ENCODE measurements at regions not wholly inside any gene's neighbourhood (a gene's known extent, or its start where the extent isn't known, plus 50 kb on each side); places are given as distances from the start of the nearest gene placed in this dataset.

DNA sequence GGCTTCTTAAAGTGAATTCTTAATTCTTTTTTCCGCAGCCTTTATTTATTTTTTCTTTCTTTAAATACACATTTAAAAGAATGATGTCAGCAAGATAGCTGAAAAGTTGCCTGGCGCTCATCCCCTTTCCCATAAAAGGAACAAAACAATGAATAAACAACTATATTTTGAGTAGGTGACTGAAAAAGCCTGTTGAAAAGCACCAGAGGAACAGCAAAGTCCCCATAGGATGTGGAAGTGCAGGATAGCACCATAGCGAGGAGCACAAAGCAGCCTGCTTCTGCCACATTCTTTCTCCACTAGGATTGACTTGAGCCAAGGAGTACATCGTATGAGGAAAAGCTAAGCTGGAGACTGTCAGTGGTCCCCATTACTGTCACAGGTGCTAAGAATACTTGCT lies 754.9 kb downstream of the SQOR start:
- TF ChIP-seq, protein P1, sequence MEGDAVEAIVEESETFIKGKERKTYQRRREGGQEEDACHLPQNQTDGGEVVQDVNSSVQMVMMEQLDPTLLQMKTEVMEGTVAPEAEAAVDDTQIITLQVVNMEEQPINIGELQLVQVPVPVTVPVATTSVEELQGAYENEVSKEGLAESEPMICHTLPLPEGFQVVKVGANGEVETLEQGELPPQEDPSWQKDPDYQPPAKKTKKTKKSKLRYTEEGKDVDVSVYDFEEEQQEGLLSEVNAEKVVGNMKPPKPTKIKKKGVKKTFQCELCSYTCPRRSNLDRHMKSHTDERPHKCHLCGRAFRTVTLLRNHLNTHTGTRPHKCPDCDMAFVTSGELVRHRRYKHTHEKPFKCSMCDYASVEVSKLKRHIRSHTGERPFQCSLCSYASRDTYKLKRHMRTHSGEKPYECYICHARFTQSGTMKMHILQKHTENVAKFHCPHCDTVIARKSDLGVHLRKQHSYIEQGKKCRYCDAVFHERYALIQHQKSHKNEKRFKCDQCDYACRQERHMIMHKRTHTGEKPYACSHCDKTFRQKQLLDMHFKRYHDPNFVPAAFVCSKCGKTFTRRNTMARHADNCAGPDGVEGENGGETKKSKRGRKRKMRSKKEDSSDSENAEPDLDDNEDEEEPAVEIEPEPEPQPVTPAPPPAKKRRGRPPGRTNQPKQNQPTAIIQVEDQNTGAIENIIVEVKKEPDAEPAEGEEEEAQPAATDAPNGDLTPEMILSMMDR (IDR thresholded peaks at IDR 0.05; ENCODE audit: low read length) = no peak
- TF ChIP-seq EZH2 (optimal IDR thresholded peaks at IDR 0.05; ENCODE audit: low read depth, low read length) = no peak
- no peak for TF ChIP-seq EZH2phosphoT487 (IDR thresholded peaks at IDR 0.05; ENCODE audit: low read length)
- no peaks in the 10 kb centered on the region for H3F3A ChIP-seq (ENCODE audit: insufficient read depth, low read length)
- H3K9me3 ChIP-seq (replicated peaks; ENCODE audit: insufficient read depth, low read length) = no peaks in the 10 kb centered on the region
- no peak overlapping the region for H3K4me2 ChIP-seq (ENCODE audit: low read depth, low read length)
- H2AFZ ChIP-seq (ENCODE audit: low read length) = no peak overlapping the region
- no peak overlapping the region for H3K27ac ChIP-seq (ENCODE audit: low read length)
- no peaks in the 10 kb centered on the region for H3K4me1 ChIP-seq (ENCODE audit: low read length)
- H3K36me3 ChIP-seq (replicated peaks; ENCODE audit: insufficient read depth, low read length) = no peaks in the 10 kb centered on the region
- H3K9me2 ChIP-seq (replicated peaks; ENCODE audit: insufficient read depth, low read length) = no peaks in the 10 kb centered on the region
- H3K27me3 ChIP-seq (replicated peaks; ENCODE audit: insufficient read depth, low read length) = no peaks in the 10 kb centered on the region
- H3K79me2 ChIP-seq (ENCODE audit: low read length) = no peaks in the 10 kb centered on the region
- H3K4me3 ChIP-seq (ENCODE audit: low read length) = no peak overlapping the region
- H4K20me1 ChIP-seq (ENCODE audit: insufficient read depth, low read length) = no peaks in the 10 kb centered on the region
- no peak for DNase-seq
- H3K9ac ChIP-seq (ENCODE audit: low read length) = no peak overlapping the region

DNA sequence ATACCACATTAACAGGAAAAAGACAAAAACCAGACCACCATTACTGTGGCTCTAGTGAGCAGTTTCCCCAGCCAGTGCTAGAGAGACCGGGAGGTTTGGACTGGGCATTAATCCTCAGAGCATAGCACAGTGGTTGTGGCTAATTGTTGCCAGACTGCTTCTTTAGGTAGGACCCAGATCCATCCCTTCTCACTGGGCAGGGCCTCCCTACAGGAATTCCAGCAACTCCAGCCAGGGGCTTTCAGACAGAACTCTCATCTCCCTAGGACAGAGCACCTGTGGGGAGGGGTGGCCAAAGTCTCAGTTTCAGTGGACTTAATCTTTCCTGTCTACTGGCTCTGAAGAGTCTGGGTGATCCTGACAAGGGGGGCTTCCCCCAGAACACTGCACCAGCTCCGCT lies 759.6 kb downstream of the SQOR start:
- no peaks in the 10 kb centered on the region for H3F3A ChIP-seq (ENCODE audit: insufficient read depth, low read length)
- no peak overlapping the region for H2AFZ ChIP-seq (ENCODE audit: low read length)
- no peaks in the 10 kb centered on the region for H4K20me1 ChIP-seq (ENCODE audit: insufficient read depth, low read length)
- H3K27me3 ChIP-seq (replicated peaks; ENCODE audit: insufficient read depth, low read length) = no peaks in the 10 kb centered on the region
- H3K9me3 ChIP-seq (replicated peaks; ENCODE audit: insufficient read depth, low read length) = no peaks in the 10 kb centered on the region
- no peak overlapping the region for H3K4me2 ChIP-seq (ENCODE audit: low read depth, low read length)
- DNase-seq = no peak
- H3K9ac ChIP-seq (ENCODE audit: low read length) = no peak overlapping the region
- H3K79me2 ChIP-seq (ENCODE audit: low read length) = no peaks in the 10 kb centered on the region
- no peak for TF ChIP-seq EZH2 (optimal IDR thresholded peaks at IDR 0.05; ENCODE audit: low read depth, low read length)
- TF ChIP-seq EZH2phosphoT487 (IDR thresholded peaks at IDR 0.05; ENCODE audit: low read length) = no peak
- TF ChIP-seq, protein P1 (IDR thresholded peaks at IDR 0.05; ENCODE audit: low read length) = no peak
- H3K4me1 ChIP-seq (ENCODE audit: low read length) = no peaks in the 10 kb centered on the region
- H3K4me3 ChIP-seq (ENCODE audit: low read length) = no peak overlapping the region
- no peaks in the 10 kb centered on the region for H3K9me2 ChIP-seq (replicated peaks; ENCODE audit: insufficient read depth, low read length)
- H3K27ac ChIP-seq (ENCODE audit: low read length) = no peak overlapping the region
- H3K36me3 ChIP-seq (replicated peaks; ENCODE audit: insufficient read depth, low read length) = no peaks in the 10 kb centered on the region

DNA sequence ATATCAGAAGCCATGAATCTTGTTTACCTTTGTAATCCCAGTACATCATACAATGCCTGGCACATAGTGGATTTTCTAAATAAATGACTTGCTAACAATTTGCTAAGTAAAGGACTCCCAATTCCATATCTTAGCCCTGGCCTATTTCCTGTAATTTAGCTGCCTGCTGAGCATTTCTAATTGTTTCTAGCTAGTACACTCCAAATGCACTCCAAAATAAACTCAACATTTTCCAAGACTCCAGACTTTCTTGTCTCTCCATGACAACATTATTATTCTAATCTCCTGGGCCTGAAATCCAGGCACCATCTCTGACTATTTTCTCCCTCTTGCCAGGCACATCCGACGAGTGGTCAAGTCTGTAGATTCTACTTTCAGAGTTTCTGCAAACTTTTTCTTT lies 773.5 kb downstream of the SQOR start:
- H3K4me1 ChIP-seq (ENCODE audit: low read length) = peaks cover 19% of the 10 kb centered on the region

More for the DNA sequence above, 773.5 kb downstream of the SQOR start:
- no peaks in the 10 kb centered on the region for H3K36me3 ChIP-seq (replicated peaks; ENCODE audit: insufficient read depth, low read length)
- H3F3A ChIP-seq (ENCODE audit: insufficient read depth, low read length) = peaks cover 12% of the 10 kb centered on the region; the same call in 1 of the 2 replicates
- H3K4me3 ChIP-seq (ENCODE audit: low read length) = no peak overlapping the region
- H3K9ac ChIP-seq (ENCODE audit: low read length) = no peak overlapping the region
- H3K9me3 ChIP-seq (replicated peaks; ENCODE audit: insufficient read depth, low read length) = no peaks in the 10 kb centered on the region
- no peaks in the 10 kb centered on the region for H4K20me1 ChIP-seq (ENCODE audit: insufficient read depth, low read length)
- no peak overlapping the region for H3K4me2 ChIP-seq (ENCODE audit: low read depth, low read length)
- H3K79me2 ChIP-seq (ENCODE audit: low read length) = no peaks in the 10 kb centered on the region
- no peaks in the 10 kb centered on the region for H3K9me2 ChIP-seq (replicated peaks; ENCODE audit: insufficient read depth, low read length)
- no peak overlapping the region for H3K27ac ChIP-seq (ENCODE audit: low read length)
- no peak for DNase-seq
- H3K27me3 ChIP-seq (replicated peaks; ENCODE audit: insufficient read depth, low read length) = no peaks in the 10 kb centered on the region
- TF ChIP-seq, protein P1 (IDR thresholded peaks at IDR 0.05; ENCODE audit: low read length) = no peak
- TF ChIP-seq EZH2 (optimal IDR thresholded peaks at IDR 0.05; ENCODE audit: low read depth, low read length) (no peak), EZH2phosphoT487 (IDR thresholded peaks at IDR 0.05; ENCODE audit: low read length) (no peak)
- no peak overlapping the region for H2AFZ ChIP-seq (ENCODE audit: low read length)

All from MM.1S (cell line).